Calu3 (cell line): ENCODE measurements at regions not wholly inside any gene's neighbourhood (a gene's known extent, or its start where the extent isn't known, plus 50 kb on each side); places are given as distances from the start of the nearest gene placed in this dataset.
A peak's percentile ranks its signal among the peaks of the same experiment; 100 is the strongest.

Experiments
- BruUV-seq: library from RNA; stranded (reverse); fragments of 400-500 nt; replicated peaks from 2 replicates; lab custom pipeline; 2021; lab: Mats Ljungman, UMichigan
- CTCF ChIA-PET: fragments of 300-600 bp; sonication (Branson Sonifier 250); formaldehyde crosslinking; loops from one replicate; lab custom pipeline; 2022; ENCODE audit warnings: antibody characterized with exemption; lab: Charles Lee
- DNase-seq: peaks from one replicate; pipeline ENCODE4 v3.0.0; 2022
- H3K27ac Mint-ChIP-seq: one replicate; pipeline ENCODE4 v1.8.0; 2022; ENCODE audit warnings: mixed read lengths; ENCODE audit not compliant: unreplicated experiment
- H3K27me3 Mint-ChIP-seq: one replicate; pipeline ENCODE4 v1.8.0; 2022; ENCODE audit warnings: mixed read lengths; ENCODE audit not compliant: unreplicated experiment
- H3K36me3 Mint-ChIP-seq: one replicate; pipeline ENCODE4 v1.8.0; 2022; ENCODE audit warnings: mild to moderate bottlenecking, moderate library complexity, mixed read lengths; ENCODE audit not compliant: insufficient read depth, unreplicated experiment
- H3K4me1 Mint-ChIP-seq: one replicate; pipeline ENCODE4 v1.8.0; 2022; ENCODE audit warnings: mild to moderate bottlenecking, low read depth, mixed read lengths; ENCODE audit not compliant: unreplicated experiment
- H3K4me3 Mint-ChIP-seq: one replicate; pipeline ENCODE4 v1.8.0; 2022; ENCODE audit warnings: mild to moderate bottlenecking, low read depth, moderate library complexity, mixed read lengths; ENCODE audit not compliant: unreplicated experiment
- H3K9me3 Mint-ChIP-seq: one replicate; pipeline ENCODE4 v1.8.0; 2022; ENCODE audit warnings: low read depth, mixed read lengths; ENCODE audit not compliant: unreplicated experiment
- CTCF ChIP-seq: fragments of 200-600 bp; IDR thresholded peaks from one replicate; pipeline ENCODE4 v1.8.0; 2022; ENCODE audit warnings: antibody characterized with exemption; ENCODE audit not compliant: unreplicated experiment
- intact Hi-C: fragments of 100-400 bp; cut with micrococcal nuclease; formaldehyde crosslinking; loops from one replicate; pipeline ENCODE4 v1.10.0; 2022; ENCODE audit not compliant: unreplicated experiment

GRCh38 chr3:3619815-3620214, 179.4 kb upstream of the LRRN1 start:
- intact Hi-C loops, result no loop called here
- no TSS peak for BruUV-seq
- CTCF ChIA-PET, result no interaction called here
- Mint-ChIP-seq H3K4me1 (peaks cover 10% of the 10 kb centered on the region), H3K27me3 (no peaks in the 10 kb centered on the region), H3K4me3 (no peak overlapping the region), H3K27ac (no peak overlapping the region), H3K36me3 (no peaks in the 10 kb centered on the region), H3K9me3 (peaks cover 4% of the 10 kb centered on the region)
- TF ChIP-seq CTCF, result no peak
- no peak for DNase-seq

- H3K27ac Mint-ChIP-seq, result no peak overlapping the region
- H3K36me3 Mint-ChIP-seq, result no peaks in the 10 kb centered on the region
- no peak for TF ChIP-seq CTCF
- no TSS peak for BruUV-seq
- CTCF ChIA-PET, result no interaction called here
- no peak overlapping the region for H3K4me3 Mint-ChIP-seq
- intact Hi-C loops, result no loop called here
- H3K9me3 Mint-ChIP-seq, result peaks cover 4% of the 10 kb centered on the region
- peaks cover 10% of the 10 kb centered on the region for H3K4me1 Mint-ChIP-seq
- DNase-seq, result no peak
- no peaks in the 10 kb centered on the region for H3K27me3 Mint-ChIP-seq
Measured at GRCh38 chr3:3618623-3619022, 180.6 kb upstream of the LRRN1 start.

- no peaks in the 10 kb centered on the region for H3K9me3 Mint-ChIP-seq
- TF ChIP-seq CTCF, result no peak
- BruUV-seq, result no TSS peak
- no peak overlapping the region for H3K4me3 Mint-ChIP-seq
- DNase-seq, result peak; percentile 31
- H3K4me1 Mint-ChIP-seq, result peaks cover 10% of the 10 kb centered on the region
- no peaks in the 10 kb centered on the region for H3K27me3 Mint-ChIP-seq
- CTCF ChIA-PET, result no interaction called here
- intact Hi-C loops, result no loop called here
- no peaks in the 10 kb centered on the region for H3K36me3 Mint-ChIP-seq
- no peak overlapping the region for H3K27ac Mint-ChIP-seq
Measured at GRCh38 chr3:3615533-3615932, 183.7 kb upstream of the LRRN1 start.

GRCh38 chr3:3610581-3611298, 188.5 kb upstream of the LRRN1 start:
- CTCF ChIA-PET, result no interaction called here
- BruUV-seq, result no TSS peak

More at GRCh38 chr3:3610581-3611298, 188.5 kb upstream of the LRRN1 start:
- H3K9me3 Mint-ChIP-seq, result peaks cover 2% of the 10 kb centered on the region
- DNase-seq, result no peak
- H3K4me3 Mint-ChIP-seq, result no peak overlapping the region
- TF ChIP-seq CTCF, result no peak
- no peak overlapping the region for H3K27ac Mint-ChIP-seq
- intact Hi-C loops, result loop anchor here (5.0 kb wide), 1 partner anchor 57 kb away; no protein-coding TSS in a partner anchor
- no peaks in the 10 kb centered on the region for H3K36me3 Mint-ChIP-seq
- peaks cover 8% of the 10 kb centered on the region for H3K4me1 Mint-ChIP-seq
- no peaks in the 10 kb centered on the region for H3K27me3 Mint-ChIP-seq
